Hepatocyte (in vitro differentiated cells): ENCODE measurements at regions not wholly inside any gene's neighbourhood (a gene's known extent, or its start where the extent isn't known, plus 50 kb on each side); places are given as distances from the start of the nearest gene placed in this dataset.

Experiments
- EZH2 ChIP-seq: fragments of 200-600 bp; sonication (generic); IDR thresholded peaks from 2 replicates; pipeline ENCODE4 v1.6.1; 2016; ENCODE audit warnings: antibody characterized with exemption, mild to moderate bottlenecking, borderline replicate concordance
- EZH2phosphoT487 ChIP-seq: fragments of 200-600 bp; sonication (generic); IDR thresholded peaks from one replicate; pipeline ENCODE4 v1.6.1; 2018; ENCODE audit warnings: antibody characterized with exemption, mild to moderate bottlenecking, low read depth, moderate library complexity; ENCODE audit not compliant: unreplicated experiment, severe bottlenecking
- TF ChIP-seq, protein P1 (sequence below): fragments of 200-600 bp; sonication (generic); IDR thresholded peaks from 2 replicates; pipeline ENCODE4 v1.5.1; 2016; ENCODE audit warnings: antibody characterized with exemption, mild to moderate bottlenecking; ENCODE audit not compliant: poor library complexity

DNA sequence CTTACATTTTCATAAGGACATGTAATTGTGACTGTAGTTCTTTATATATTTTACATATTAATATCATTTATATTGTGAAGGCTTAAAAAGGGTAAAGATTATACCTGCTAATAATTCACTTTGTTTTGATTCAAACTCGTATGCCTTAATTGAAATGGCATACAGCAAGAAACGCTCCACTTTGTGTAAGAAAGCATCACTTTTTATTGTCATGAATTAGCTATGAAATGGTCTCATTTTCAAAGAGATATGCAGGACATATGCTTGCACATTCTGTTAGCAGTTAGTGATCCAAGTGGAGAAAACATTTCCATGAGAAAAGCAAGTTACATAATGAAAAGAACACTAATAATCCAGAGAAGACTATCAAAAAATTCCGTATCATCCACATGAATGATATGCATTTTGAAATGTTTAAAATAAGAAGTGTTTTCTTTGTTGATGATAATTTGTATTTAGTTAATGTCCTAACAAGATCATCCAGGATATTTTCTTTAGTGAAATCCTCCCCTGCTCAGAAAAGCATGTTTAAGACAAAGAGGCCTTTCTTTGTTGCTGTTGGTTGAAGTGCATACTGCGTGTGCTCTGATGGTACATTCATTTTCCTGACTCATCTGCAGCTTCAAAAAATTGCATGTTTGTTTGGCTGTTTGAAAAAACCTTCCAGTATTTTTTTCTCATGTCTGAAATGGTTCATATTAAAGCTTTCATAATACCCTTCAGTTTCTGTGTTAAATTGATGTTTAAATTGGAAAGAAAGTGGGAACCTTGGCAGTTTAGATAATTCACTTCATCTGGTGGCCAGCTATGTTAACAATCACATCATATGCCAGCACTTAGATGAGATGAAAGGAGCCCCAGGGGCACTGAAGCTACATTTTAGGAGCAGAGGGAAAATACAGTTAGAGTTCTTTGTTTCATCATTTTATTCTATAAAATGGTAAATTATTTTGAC, 242.2 kb downstream of the CSNK1G3 start:
- TF ChIP-seq, protein P1, sequence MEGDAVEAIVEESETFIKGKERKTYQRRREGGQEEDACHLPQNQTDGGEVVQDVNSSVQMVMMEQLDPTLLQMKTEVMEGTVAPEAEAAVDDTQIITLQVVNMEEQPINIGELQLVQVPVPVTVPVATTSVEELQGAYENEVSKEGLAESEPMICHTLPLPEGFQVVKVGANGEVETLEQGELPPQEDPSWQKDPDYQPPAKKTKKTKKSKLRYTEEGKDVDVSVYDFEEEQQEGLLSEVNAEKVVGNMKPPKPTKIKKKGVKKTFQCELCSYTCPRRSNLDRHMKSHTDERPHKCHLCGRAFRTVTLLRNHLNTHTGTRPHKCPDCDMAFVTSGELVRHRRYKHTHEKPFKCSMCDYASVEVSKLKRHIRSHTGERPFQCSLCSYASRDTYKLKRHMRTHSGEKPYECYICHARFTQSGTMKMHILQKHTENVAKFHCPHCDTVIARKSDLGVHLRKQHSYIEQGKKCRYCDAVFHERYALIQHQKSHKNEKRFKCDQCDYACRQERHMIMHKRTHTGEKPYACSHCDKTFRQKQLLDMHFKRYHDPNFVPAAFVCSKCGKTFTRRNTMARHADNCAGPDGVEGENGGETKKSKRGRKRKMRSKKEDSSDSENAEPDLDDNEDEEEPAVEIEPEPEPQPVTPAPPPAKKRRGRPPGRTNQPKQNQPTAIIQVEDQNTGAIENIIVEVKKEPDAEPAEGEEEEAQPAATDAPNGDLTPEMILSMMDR, result no peak
- TF ChIP-seq EZH2 (no peak), EZH2phosphoT487 (no peak)
